ENCODE measurements at regions not wholly inside any gene's neighbourhood (a gene's known extent, or its start where the extent isn't known, plus 50 kb on each side); places are given as distances from the start of the nearest gene placed in this dataset.

DNA sequence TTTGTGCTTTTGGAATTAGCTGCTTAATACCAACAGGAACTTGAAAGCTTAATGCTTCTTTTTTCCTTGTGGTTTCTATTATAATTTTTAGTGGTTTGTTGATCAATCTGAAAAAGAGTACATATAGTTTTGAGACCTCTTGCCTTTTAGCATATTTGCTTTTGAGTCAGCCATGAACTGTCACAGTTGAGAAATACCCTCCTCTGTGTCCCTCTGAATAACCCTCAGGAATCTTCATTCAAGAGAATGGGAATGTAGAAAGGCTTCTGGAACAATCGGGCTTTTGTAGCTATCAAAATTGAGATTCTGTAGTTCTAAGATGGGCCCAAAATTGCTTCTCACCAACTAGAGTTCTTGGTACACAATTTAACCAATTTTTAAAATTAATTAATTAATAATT, 451.1 kb upstream of the TRIB2 start:
- FAIRE-seq (no peak), DNase-seq (ENCODE audit: insufficient read length, low spot score) (no peak)

- DNase-seq (ENCODE audit: insufficient read length, low spot score) (no peak), FAIRE-seq (no peak)
Observed at GRCh38 chr2:12267042-12267441, 449.7 kb upstream of the TRIB2 start.

DNA sequence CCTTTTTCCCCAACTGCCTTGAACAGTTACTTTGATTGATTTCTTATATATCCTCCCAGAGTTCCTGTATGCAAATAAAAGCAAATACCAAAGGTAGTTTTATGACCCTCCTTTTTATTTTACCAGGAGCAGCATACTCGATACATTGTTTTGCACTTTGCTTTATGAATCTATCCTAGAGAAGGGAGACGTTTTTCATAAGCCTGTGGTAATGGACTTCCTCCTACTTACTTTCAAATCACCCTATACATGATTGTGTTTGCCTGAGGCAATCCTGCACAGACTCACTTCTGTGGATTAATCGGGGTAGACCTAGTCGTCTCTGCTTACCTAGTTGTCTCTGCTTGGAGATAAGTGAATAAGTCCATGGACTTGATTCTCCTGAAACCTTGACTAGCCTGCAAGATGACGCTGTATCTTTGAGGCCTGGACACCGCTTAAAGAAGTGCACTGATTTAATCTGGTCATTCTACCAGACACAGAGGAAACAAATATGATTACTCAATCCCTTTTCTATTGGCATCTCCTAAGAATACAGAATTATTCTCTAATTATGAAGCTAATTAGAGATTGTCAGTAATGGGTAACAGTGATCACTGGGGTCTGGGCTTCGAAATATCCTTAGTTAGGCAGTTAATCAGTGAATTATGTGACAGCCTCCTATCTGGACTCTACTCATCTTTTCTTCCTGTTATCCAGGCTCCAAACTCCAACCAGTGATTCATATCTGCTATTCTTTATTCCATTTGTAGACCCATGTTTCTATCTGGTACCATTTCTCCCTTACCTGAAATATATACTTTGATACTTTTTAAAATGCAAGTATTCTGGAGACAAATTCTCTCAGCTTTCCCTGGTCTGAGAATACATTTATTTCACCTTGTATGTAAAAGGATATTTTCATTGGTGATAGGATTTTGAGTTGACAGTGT, 447.4 kb upstream of the TRIB2 start:
- DNase-seq (ENCODE audit: insufficient read length, low spot score) (no peak), FAIRE-seq (no peak)

DNA sequence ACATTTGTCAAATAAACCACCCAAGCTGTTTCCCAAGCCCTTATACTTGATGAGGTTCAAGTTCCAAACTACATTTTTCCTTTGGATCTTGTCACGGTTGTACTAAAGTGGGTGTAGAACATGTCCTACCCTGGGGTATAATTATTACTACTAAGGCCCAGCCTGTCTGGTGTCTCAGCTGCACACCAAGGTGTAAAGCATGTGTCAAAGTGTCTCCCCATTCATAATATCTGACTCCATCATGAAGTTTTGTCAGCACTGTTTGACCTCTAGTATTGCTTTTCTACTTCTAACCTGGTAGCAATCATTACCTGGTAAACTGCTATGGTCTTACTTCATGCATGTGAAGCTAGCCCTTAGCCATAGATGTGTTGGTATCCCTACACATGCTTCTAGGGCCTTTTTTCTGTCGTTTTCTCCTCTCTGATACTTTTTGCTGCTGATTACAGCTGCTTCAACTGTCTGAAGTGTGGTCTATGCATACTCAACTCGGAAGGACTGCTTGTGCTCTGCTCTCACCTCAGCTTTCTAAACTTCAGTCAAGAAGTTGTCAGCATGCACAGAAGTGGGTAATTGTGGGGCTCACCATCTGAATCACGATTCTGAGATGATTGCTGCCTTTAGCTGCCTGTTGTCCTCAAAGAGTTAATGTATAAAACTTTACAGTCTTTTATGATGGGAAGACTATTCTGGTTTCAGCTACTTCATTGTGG, 445.7 kb upstream of the TRIB2 start:
- no peak for FAIRE-seq
- no peak for DNase-seq (ENCODE audit: insufficient read length, low spot score)

GRCh38 chr2:12271589-12271984, 445.1 kb upstream of the TRIB2 start:
- FAIRE-seq (no peak), DNase-seq (ENCODE audit: insufficient read length, low spot score) (no peak)

- FAIRE-seq (no peak), DNase-seq (ENCODE audit: insufficient read length, low spot score) (no peak)
Observed at GRCh38 chr2:12273111-12273510, 443.6 kb upstream of the TRIB2 start.

DNA sequence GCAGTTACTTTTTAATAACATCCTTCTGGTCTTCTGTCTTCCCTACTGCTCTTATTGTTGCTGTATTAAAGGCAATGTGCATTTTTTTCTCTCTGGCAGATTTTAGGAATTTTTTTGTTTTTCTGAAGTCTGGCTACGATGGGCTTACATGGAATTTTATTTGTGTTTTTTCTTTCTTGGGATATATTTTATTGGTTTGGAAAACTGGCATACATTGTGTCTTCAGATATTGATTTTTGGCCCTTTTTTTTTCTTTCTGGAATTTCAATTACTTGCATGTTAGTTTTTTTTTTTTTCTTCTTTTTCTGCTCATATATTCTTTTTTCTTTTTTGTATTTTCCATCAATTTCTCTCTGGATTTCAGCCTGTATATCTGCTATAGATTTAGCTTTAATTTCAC, 442.1 kb upstream of the TRIB2 start:
- no peak for FAIRE-seq
- no peak for DNase-seq (ENCODE audit: insufficient read length, low spot score)

- DNase-seq (ENCODE audit: insufficient read length, low spot score): no peak
- FAIRE-seq: no peak
Observed at GRCh38 chr2:12277241-12278034, 439.3 kb upstream of the TRIB2 start.

DNA sequence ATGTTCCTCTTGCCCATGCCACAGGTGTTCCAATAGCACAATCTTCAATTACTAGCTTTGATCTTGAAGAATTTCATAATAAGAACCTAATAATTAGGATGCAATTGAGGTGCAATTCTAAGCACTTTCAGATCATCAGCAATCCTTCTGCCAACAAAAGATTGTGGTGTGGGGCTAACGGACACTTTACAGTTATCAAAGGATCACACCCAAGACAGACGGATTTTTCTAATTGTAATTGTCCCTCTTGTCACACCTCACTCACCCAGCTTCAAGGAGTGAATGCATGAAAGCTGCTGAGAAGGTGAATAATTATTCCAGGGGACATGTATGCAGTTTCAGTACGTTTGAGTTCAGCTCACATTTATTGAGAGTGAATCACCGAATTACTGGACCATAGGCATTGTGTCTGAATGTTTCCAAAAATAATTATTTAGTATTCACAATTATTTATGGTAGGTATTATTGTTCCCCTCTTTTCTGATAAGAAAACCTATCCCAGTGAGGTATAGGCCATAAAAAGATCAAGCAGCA, 438.5 kb upstream of the TRIB2 start:
- no peak for DNase-seq (ENCODE audit: insufficient read length, low spot score)
- FAIRE-seq: no peak

DNA sequence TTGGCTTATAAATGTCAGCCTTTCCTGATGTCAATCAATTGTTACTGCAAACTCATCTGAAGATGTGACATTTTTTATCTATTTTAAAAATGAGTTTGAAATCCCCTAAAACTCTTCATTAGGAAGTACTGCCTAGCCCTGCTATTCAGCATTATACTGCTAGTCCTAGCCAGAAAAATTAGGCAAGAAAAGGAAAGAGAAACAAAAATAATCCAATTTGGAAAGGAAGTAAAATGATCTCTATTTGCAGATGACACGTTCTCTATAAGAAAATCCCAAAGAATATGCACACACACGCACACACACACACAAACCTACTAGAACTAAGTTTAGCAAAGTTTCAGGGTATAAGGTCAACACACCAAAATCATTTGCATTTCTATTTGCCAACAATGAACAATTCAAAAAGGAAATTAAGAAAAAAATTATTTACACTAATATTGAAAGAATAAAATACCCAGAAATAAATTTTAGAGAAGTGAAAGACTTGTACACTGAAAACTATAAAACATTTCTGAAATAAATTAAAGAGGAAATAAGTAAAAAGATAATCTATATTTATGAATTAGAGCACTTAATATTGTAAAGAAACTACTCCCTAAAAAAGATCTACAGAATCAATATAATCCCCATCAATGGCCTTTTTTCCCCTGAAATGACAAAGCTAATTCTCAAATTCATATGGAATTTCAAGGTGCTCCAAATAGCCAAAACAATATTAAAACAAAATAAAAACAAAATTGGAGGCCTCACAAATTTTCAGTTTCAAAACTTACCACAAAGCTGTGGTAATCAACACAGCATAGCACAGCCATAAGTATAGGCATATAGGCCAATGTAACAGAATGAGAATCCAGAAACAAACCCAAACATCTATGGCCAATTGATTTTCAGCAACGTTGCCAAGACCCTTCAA, 433.7 kb upstream of the TRIB2 start:
- FAIRE-seq: no peak

DNA sequence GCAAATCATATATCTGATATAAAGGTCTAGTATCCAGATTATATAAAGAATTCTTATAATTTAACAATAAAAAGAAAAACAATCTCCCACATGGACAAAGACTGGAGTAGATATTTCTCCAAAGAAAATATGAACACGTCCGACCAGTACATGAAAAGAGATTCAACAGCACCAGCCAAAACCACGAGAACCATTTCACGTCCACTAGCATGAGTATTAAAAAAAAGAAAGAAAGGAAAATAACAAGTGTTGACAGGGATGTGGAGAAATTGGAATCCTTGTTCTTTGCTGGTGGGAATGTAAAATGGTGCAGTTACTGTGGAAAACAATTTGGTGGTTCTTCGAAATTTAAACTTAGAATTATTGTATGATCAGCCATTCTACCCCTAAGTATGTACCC, 432.7 kb upstream of the TRIB2 start:
- DNase-seq (ENCODE audit: insufficient read length, low spot score): no peak
- FAIRE-seq: no peak

More for the DNA sequence above, 433.7 kb upstream of the TRIB2 start:
- no peak for DNase-seq (ENCODE audit: insufficient read length, low spot score)

- FAIRE-seq: no peak
- no peak for DNase-seq (ENCODE audit: insufficient read length, low spot score)
Observed at GRCh38 chr2:12284487-12284886, 432.2 kb upstream of the TRIB2 start.

DNA sequence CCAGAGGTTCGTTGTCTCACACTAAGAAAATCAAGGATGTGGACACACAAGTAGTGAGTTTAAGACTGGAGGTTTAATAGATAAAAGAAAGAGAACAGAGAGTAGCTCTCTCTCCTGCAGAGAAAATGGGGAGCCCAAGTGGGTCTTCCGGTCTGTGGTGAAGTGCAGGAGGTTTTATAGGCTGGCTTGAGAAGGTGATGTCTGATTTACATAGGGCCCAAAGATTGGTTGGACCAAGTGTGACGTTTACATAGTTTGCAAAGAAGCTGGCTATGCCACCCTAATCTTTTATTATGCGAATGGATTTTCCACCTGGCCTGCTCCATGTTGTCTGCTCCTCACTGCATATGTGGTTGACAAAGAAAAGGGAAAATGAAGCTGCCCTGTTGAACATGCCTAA, 430.4 kb upstream of the TRIB2 start:
- FAIRE-seq (no peak), DNase-seq (ENCODE audit: insufficient read length, low spot score) (no peak)

DNA sequence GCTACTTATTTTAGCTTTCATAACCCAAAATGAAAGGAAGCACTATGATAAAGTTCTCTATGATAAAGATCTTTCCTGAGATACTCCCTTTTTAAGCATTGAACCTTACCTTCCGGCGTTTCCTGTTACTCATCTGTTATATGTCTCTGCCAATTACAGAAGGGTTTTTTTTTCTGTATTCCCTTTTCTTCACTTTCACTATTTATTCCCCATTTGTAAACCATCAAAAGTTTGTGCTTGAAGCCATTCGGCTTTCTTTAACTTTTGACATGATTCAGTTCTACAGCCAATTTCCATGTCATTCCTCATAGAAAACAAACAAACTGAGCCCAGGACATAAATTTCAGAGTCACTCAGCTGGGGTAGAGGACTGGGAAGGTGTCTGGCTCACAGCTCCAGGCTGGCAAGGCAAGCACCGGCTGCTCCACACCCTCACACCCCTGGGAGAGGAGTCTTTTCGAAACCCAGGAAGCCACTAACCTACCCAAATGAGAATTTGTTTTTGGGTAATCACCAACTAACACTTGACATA, 429.4 kb upstream of the TRIB2 start:
- FAIRE-seq (no peak), DNase-seq (ENCODE audit: insufficient read length, low spot score) (no peak)

DNA sequence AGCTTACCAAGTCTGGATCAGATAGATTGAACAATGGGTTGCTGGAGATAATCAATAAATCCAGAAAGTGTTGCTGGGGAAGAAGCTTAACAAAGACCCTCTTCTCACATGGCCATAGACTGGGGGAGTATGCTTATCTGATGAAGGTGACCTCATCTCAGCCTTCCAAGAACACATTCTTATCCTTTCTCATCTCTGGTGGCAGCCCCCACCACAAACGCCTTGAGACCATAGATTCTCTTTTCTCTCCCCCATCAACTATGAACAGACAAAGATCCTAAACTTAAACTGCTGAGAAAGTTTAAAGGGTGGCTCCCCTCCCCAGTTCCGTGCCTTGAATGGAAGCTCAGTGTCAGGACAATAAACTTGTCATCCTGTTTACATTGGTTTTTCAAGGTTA, 428.7 kb upstream of the TRIB2 start:
- no peak for DNase-seq (ENCODE audit: insufficient read length, low spot score)
- FAIRE-seq: no peak

GRCh38 chr2:12289120-12289802, 427.5 kb upstream of the TRIB2 start:
- no peak for DNase-seq (ENCODE audit: insufficient read length, low spot score)
- FAIRE-seq: no peak

GRCh38 chr2:12291303-12291702, 425.4 kb upstream of the TRIB2 start:
- FAIRE-seq (no peak), DNase-seq (ENCODE audit: insufficient read length, low spot score) (no peak)

GRCh38 chr2:12293874-12294273, 422.9 kb upstream of the TRIB2 start:
- FAIRE-seq (no peak), DNase-seq (ENCODE audit: insufficient read length, low spot score) (no peak)

DNA sequence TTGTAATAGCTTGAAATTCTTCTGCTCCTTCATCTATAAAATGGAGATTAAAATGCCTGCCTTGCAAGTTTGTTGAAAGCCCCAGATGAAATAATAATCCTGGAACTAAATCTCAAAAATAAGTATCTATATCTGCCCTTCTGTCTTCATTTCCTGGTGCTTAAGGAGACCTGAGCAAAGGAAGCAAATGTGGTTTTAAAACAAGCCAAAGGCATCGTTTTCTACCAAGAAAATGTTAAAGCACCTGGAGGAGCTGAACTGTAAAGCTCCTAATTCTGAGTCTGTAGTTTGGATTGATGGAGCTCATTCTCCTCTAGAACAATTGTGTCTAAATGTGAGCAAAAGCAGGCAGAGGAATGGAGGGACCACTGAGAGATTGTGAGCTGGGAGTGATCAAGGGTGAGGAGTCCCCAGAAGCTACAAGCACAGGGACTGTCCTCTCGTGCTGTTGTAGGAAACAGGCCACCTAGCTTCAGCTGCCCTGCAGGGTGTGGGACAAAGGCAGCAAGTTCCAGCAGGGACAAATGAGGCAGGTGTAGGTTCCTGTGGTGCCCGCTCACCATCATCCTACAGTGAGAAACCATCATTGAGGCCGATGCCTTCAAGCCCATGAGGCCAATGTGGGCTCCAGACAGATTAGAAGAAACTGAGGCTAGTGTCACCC, 420.7 kb upstream of the TRIB2 start:
- FAIRE-seq: no peak
- DNase-seq (ENCODE audit: insufficient read length, low spot score): no peak
